Fibroblast of skin of abdomen (primary cell): ENCODE measurements at regions not wholly inside any gene's neighbourhood (a gene's known extent, or its start where the extent isn't known, plus 50 kb on each side); places are given as distances from the start of the nearest gene placed in this dataset.
A peak's percentile ranks its signal among the peaks of the same experiment; 100 is the strongest.
"Not testable (repeated sequence)": the region's sequence is repeated elsewhere in the genome, so short reads cannot be mapped to it uniquely, and the experiment has no call there.

Experiments
- DNase-seq: peaks from one replicate; pipeline ENCODE4 v3.0.0-alpha.2; 2013

DNA sequence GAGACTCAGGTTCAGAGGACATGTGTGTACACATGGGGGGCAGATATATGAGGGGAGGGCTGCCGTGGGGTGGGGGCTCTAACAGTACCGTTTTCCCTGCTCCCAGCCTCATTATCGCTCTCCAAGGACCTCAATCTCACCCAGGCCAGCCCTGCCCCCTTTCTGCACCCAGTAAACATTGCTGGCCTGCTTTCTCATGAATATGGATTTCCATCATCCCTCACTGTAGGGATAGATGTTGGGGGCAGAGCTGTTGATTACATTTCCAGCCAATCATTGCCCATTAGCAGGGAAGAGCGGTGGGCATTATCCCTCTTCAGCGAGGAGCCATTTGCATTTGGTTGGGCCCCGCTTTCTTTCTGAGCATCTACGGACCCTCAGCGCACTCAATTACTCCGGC, 273.8 kb downstream of the RPS6KC1 start:
- DNase-seq = no peak

DNA sequence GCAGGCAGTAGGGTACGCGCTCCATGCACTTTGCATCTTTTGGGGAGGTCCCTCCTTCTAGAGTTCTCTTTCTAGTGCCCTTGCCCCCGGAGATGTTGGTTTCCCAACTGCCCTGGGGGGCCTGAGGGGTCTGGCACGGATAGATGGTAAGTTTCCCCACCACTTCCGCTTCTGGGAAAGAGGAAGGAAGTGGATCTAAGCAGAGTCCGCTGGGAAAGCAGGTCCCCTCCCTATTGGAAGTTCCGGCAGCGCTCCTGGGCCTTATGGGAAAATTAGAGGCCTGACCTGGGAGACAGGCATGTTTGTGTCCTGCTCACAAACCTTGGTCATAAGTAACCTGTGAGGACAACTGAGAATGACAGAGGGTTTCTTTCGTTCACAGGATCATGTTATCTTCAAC, 274.4 kb downstream of the RPS6KC1 start:
- DNase-seq = no peak

DNA sequence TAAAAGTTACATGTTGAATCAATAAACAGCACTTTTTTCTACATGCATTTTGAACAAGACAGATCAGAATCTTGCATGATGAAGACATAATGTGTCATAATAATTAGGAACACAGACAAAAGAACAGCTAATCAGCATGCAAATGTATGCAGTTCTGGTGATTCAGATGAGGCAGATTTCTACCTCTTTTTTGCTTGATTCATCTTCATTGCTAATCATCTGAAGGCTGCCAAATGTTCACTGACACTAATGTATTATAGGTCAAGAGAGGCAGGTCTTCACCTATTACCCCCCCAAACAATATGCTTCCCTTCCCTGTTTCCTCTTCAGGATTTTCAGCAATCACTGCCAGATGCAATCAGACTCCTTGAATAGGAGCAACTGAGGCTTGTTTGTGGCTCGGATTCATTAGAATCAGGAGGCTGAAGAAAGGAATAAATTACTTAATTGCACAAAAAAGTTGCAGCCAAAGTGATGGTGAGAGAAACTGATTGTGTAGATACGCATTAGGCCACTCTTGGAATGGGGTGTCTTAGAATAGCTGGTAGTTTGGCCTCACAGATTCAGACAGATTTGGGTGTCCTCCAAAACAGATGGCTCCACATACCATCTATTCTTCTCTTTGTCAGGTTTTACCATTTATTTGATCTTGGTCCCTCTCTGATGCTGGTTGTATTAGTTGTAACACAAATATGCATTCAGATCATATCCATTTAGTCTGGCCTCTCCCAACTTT, 275.4 kb downstream of the RPS6KC1 start:
- DNase-seq = peak; percentile 71

DNA sequence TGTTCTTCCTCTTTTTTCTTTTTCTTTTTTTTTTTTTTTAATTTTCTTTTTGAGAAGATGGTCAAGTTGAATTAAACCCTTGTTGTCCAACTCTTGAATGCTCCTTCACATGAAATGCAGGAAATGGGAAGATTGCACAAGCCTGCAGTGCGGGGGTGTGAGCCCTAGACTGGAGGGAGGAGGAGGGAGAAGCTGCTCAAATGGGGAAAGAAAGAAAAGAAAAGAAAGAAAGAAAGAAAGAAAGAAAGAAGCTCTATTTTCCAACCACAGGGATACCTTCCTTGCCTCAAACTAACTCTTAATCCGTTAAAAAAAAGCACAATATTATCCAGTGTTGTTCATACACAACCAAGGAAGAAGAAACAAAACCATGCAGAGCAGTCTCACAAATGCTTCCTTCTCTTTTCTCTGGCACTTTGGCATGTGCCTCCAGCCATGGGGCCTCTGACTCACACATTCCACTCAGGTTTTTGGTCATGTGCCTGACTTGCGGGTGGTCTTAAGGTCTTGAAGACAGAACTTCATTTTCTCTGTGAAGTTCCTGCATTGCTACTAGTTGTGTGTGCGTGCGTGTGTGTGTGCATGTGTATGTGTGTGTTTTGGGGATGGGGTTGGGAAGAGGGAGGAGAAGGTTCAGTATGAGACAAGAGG, 276.1 kb downstream of the RPS6KC1 start:
- peak; percentile 98 for DNase-seq

DNA sequence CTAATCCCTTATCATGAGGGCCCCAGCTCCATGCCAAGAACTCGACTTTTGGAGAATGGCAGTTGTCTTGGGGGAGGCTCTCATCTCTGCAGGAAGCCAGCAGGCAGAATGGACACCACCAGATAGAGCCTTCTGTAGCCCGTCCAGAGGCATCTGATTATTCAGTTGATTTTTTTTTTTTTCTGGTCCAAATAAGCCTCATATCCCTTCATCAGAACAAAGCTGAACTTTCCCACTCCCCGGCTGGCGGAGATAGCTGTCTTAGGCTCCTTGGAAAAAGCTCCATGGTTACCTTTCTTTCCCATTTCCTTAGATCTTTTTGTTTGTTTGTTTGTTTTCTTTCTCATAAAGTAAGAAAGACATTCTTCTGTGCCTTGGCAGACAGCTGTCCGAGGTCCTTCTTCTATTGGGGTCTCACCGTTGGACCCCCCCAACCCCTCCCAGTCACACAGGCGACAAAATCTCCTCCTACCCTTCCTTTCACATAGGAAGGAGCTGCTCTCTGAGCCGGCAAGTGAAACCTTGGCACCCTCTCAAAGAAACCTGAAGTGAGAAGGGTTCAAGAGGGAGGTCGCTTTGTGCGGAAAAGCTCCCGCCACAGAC, 278.5 kb downstream of the RPS6KC1 start:
- no peak for DNase-seq

DNA sequence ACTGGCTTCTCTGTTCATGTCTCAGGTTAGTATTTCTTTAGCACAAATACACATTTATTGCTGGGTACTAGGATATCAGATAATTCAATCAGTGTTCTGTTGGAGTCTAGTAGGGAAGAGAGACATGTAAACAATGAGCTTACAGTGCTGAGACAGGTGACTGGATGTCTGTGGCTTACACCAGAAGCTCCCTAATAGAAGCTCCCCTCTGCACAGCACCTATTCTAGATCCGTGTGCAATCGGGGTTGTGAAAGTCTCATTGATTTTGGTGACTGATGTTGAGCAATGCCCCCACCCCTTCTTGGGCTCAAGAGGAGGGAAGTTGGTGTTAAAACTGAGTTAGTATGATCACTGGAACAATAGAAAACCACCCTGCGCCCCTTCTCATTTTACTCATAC, 279.2 kb downstream of the RPS6KC1 start:
- DNase-seq = no peak

DNA sequence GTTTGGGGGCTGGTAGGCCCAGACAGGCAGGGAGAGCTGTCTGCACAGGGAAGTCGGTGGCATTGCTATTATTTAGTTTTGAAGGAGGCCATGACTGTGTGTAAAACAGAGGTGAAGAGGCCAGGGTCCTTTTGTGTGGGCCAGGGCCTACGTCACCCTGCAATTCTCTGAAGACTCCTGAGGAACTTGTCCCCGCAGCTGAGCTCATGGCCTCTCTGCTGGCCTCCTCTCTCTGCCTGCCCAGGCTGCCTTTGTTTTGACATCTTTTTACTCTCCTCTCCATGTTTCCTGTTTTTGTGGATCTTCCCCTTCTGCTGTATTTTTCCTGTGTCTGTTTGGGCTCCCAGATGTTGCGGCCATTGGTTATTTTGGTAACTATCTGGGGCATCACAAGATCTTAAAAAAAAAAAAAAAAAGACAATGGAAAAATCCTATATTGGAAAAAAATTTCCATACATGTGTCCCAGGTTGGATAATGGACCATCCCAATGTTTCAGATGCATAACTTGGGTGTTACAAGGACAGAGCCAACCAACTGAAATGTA, 280.7 kb downstream of the RPS6KC1 start:
- DNase-seq = no peak

DNA sequence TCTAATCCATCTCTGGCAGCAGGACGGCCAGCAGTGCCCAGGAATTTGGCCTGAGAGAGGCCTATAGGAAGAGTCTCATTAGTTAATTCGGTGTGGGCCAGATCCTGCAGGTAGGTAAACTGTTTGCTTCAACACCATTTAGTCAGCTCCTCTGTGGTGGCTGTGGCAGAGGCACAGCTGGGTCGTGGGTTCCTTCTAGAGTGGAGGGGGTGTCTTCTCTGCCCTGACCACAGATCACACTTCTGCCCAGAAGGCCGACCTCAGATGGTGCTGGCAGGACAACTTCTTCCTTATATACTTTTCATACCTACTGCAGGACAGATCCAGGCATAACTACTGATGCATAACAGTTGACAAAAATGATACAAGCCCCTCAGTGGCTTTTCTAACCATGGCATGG, 281.4 kb downstream of the RPS6KC1 start:
- DNase-seq = no peak

DNA sequence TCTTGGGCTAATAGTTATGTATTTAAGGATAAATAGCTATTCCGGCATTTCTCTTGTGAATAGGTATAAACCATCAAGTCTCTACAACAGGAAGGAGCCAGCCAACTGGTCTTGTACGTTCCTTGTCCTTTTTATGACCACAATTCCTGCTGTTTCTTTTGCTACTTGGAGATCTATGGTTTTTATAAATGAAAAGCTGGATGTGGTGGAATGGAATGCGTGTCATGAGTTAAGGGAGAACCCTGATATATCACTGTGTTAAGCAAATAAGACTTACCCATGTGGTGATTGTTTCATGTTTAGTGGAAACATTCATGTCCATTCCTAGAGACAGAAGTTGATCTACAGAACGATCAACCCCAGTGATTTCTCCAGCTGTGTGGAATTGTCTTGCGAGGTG, 282.1 kb downstream of the RPS6KC1 start:
- DNase-seq = peak; percentile 61

DNA sequence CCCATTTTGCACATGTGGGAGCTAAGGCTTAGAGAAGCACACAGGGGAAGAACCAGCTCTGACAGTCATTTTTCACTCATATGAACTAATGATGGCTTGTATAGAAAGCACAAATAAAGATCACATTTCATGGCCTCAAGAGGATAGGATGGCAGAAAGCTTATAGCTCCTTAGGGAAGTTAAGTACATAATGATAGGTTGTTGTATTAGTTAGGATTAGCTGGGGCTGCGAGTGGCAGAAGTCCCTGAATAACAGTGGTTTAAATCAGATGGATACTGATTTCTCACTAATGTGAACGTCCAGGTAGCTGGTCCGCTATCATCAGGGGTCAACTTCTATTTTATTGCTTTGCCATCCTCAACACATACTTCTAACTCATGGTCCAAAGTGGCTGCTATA, 284.0 kb downstream of the RPS6KC1 start:
- DNase-seq = no peak

DNA sequence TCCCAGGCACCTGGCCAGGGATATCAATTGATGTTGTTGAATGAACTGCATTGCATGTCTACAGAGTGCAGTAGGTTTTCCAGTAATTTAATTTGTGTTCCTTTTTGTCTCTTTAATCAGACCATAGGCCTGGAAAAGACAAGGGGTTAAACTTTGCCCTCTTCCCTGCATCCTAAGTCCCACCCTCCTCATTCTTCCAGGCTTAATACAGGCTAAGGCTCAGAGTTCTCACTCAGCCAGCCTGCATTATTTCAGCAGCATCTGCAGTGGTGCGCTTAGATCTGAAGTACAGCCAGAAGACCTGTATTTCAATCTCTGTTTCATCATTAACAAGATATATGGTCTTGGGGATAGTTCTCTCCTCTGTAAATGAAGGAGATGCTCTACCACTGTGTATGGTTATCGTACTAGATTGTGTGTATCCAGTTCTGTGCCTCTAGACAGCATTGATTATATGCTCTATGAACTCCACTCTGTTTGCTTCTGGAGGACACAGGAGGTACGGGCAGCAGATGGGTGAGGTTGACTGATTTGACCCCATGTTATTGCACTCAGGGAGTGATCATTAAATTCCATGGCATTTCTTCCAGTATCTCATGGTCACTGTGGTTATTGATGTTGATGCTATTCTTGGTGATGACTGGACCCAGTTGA, 286.1 kb downstream of the RPS6KC1 start:
- no peak for DNase-seq

DNA sequence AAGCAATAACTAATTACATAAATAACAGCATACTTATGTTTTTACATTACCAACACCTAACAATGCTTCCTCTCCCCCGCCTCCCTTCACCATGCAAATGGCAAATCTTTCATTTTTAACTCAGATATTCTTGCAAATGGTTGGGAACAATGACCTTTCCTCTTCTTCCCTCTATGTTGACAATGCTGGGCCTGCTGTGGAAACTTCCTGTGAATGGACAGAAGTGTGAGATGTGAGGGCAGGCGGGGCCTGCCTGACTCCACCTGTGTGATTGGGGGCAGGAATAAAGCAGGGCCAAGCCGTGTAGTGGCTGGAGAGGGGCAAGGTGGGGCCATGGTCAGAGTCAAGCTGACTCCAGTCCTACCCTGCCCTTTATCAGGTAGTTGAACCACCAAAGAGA, 289.6 kb downstream of the RPS6KC1 start:
- no peak for DNase-seq

DNA sequence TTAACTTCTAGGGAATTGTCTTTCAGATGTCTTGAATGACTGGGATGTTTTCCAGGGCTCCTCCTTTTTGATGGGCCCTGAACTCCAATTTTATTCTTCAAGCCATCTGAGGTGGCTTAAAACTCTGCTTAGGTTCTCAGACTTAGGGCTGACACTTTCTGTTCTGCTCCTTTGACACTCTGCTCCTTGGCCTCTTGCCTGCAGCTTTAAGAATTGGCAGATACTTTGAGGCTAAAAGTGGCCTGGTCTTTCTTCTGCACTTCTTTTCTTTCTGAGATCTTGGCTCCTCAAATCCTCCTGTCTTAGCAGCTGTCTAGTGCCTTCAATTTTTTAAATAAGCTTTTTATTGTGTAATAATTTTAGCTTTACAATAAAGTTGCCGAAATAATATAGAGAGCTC, 294.6 kb downstream of the RPS6KC1 start:
- DNase-seq = no peak

DNA sequence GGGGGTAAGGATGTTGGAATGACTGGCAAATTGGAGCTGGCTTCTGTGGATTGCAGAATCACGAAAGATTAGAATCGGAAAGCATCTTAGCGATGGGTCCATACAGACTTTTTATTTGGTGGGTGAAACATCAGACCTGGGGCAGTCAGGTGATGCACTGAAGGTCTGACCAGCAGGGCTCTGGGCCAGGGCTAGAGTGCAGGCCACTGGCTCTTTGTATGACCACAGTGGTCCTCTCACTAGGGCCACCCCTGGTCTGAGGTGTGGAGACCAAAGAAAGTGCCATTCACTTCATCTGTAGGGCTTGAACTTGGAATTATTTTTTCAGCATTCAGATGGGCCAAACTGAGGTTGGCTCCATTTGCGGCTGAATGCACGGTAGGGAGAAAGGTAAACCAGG, 306.4 kb downstream of the RPS6KC1 start:
- no peak for DNase-seq

DNA sequence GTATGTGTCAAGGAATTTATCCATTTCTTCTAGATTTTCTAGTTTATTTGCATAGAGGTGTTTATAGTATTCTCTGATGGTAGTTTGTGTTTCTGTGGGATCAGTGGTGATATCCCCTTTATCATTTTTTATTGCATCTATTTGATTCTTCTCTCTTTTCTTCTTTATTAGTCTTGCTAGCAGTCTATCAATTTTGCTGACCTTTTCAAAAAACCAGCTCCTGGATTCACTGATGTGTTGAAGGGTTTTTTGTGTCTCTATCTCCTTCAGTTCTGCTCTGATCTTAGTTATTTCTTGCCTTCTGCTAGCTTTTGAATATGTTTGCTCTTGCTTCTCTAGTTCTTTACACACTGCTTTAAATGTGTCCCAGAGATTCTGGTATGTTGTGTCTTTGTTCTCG, 307.3 kb downstream of the RPS6KC1 start:
- not testable (repeated sequence) for DNase-seq

DNA sequence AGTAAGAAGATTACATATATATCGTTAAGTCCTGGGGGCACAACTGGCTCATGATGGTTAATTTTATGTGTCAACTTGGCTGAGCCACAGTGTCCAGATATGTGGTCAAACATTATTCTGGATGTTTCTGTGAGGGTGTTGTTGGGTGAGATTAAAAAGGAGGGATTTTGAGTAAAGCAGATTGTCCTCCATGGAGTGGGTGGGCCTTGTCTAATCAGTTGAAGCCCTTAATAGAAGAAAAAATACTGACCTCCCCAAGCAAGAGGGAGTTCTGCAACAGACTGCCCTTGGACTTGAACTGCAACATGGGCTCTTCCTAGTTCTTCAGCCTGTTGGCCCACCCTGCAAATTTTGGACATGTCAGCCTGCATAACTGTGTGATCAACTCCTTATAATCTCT, 311.6 kb downstream of the RPS6KC1 start:
- DNase-seq = no peak

DNA sequence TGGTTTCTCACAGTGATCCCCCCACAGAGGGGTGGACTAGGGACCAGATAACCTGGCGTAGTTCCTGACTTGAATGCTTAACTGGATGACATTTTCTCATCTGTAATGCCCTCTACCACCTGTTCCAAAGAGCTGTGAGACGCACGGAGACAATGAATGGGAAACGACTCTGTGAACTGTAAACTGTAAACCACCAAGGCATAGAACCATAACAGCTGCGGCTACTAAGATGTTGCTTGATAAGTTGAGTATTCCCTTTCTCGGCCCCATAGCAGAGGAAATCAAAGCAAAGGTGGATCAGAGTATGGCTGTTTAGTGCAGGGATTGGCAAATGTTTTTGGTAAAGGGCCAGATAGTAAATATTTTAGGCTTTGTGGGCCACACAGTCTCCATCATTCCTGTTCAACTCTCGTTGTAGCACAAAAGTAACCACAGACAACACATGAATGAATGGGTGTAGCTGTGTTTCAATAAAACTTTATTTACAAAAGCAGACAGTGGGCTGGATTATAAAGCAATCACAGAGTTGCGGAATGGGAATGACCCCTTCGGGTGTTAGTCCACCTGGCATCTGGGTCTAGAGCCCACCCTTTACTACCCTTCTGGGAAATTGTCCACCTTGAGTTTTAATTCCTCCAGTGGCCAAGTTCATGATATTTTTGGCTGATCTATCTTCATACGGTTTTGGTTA, 315.2 kb downstream of the RPS6KC1 start:
- DNase-seq = no peak

DNA sequence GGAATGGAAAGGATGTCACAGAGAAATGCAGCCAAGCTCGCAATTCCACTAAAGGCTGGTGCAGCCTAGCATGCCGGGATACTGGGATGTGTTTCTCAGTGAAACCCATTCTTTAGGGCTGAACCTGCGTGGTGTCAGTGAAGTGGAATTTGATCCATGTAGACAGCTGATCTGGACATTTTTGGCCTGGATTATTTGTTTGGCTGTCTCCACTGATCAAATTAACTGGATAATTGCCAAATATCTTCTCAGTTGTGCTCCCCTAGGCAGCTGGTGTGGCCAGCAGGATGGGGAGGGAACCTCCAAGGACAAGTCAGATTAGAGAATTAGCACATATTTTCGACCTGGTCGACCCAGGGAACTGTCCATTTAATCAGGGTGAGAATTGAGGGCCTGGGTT, 318.4 kb downstream of the RPS6KC1 start:
- DNase-seq = no peak

DNA sequence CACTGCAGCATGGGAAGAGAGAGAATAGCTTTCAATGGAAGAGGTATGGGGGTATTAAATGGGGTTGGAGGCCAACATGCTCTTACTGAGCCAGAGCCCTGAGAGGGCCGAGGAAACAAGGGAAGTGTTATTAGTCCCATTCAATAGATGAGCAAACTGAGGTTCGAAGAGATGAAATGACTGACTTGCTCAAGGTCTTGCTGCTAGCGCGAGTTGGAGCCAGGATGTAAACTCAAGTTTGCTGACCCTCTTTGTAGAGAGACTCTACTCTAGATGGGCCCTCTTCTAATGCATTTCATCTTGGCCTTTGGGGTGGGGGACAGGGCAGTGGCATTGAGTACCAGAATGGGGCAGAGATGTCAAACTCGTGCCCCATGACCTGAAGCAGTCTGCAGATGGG, 319.5 kb downstream of the RPS6KC1 start:
- no peak for DNase-seq

DNA sequence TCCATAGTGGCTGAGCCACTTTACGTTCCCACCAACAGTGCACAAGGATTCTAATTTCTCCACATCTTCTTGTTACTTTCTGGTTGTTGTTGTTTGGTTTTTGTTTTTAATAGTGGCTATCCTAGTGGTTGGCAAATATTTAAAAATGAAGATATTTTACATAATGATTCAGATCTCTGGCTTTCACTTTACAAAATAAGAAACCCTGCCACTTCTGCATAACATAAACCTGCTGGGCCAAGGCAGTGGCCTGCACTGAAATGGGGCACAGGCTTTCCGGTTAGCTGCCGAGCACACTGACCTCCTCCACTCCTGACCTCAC, 320.4 kb downstream of the RPS6KC1 start:
- no peak for DNase-seq

DNA sequence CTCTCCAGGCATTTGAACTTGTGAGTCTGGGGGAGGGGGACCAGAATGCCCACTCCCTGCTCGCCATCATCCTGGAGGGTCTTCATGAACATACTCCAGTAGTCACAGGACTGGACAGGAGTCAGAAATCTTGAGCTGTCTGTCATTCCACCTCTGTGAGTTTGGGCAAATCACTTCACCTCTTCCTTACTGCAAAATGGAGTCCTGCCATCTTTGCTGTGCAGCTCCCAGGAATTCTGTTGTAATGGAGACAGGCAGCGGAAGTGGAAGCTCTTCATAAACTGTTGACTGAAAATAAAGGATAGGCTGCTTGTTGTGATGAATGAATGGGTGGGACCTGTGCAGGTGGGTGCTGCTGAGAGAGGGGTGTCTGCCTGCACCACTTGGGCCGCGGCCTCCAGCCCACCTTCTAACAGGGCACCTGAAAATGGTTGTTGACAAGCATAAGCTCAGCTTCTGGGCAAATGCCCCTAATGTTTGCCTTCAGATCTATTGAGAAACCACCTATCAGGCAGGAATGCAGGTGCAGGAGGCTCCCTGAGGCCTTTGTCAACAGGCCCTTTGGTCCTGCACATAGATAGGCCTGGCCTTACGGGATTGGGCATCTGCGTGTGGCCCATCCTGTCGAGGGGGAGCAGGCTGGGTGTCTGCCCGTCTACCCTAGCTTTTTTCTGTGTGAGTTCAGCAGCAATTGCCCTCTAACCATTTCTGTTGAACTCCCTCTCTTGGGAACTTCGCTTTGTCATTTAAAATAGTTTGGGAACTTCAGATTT, 321.0 kb downstream of the RPS6KC1 start:
- DNase-seq = no peak

DNA sequence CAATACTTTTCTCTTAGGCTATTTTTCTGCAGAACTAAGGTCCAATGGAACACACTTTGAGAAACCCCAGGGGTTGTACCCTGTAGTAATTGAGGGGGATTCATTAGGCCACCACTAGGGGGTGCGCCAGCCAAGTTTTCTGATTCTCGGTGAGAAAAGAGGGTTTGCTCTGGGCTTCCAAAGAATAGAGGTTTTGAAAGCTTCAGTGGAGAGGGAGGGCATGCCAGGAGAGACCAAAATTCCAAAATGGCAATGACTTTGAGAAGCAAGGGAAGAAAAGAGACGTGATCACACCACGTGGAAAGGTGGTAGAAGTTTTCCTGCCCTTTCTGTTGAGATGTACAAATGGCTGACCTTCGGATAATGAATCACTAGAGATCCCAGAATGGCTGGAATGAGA, 323.3 kb downstream of the RPS6KC1 start:
- peak; percentile 50 for DNase-seq
